ENCODE measurements at regions not wholly inside any gene's neighbourhood (a gene's known extent, or its start where the extent isn't known, plus 50 kb on each side); places are given as distances from the start of the nearest gene placed in this dataset.
"Not testable (repeated sequence)": the region's sequence is repeated elsewhere in the genome, so short reads cannot be mapped to it uniquely, and the experiment has no call there.

- not testable (repeated sequence) for DNase-seq (ENCODE audit: low read depth)
Observed at GRCh38 chr2:37758141-37758601, 86.7 kb upstream of the CDC42EP3 start.

- DNase-seq (ENCODE audit: low read depth), result not testable (repeated sequence)
Observed at GRCh38 chr2:37759989-37760388, 88.5 kb upstream of the CDC42EP3 start.

- no peak for DNase-seq (ENCODE audit: low read depth)
Observed at GRCh38 chr2:37760471-37760870, 89.0 kb upstream of the CDC42EP3 start.

GRCh38 chr2:37762281-37762680 is 90.8 kb upstream of the CDC42EP3 start:
- not testable (repeated sequence) for DNase-seq (ENCODE audit: low read depth)

- no peak for DNase-seq (ENCODE audit: low read depth)
Observed at GRCh38 chr2:37764739-37765138, 93.3 kb upstream of the CDC42EP3 start.

- no peak for DNase-seq (ENCODE audit: low read depth)
Observed at GRCh38 chr2:37766106-37766505, 94.7 kb upstream of the CDC42EP3 start.

GRCh38 chr2:37767046-37767445 is 95.6 kb upstream of the CDC42EP3 start:
- DNase-seq (ENCODE audit: low read depth), result no peak

GRCh38 chr2:37767959-37768925 is 96.8 kb upstream of the CDC42EP3 start:
- DNase-seq (ENCODE audit: low read depth), result no peak

- DNase-seq (ENCODE audit: low read depth), result no peak
Observed at GRCh38 chr2:37769551-37769950, 98.1 kb upstream of the CDC42EP3 start.

- DNase-seq (ENCODE audit: low read depth), result no peak
Observed at GRCh38 chr2:37770797-37771196, 99.4 kb upstream of the CDC42EP3 start.

- DNase-seq (ENCODE audit: low read depth), result no peak
Observed at GRCh38 chr2:37771600-37772088, 100.2 kb upstream of the CDC42EP3 start.

GRCh38 chr2:37773371-37774130 is 102.1 kb upstream of the CDC42EP3 start:
- DNase-seq (ENCODE audit: low read depth), result no peak

- DNase-seq (ENCODE audit: low read depth), result not testable (repeated sequence)
Observed at GRCh38 chr2:37774171-37774944, 102.9 kb upstream of the CDC42EP3 start.

- no peak for DNase-seq (ENCODE audit: low read depth)
Observed at GRCh38 chr2:37774976-37775907, 103.8 kb upstream of the CDC42EP3 start.

- DNase-seq (ENCODE audit: low read depth), result no peak
Observed at GRCh38 chr2:37775908-37776250, 104.4 kb upstream of the CDC42EP3 start.

GRCh38 chr2:37776487-37776886 is 105.0 kb upstream of the CDC42EP3 start:
- no peak for DNase-seq (ENCODE audit: low read depth)

- DNase-seq (ENCODE audit: low read depth), result no peak
Observed at GRCh38 chr2:37779139-37779538, 107.7 kb upstream of the CDC42EP3 start.

- no peak for DNase-seq (ENCODE audit: low read depth)
Observed at GRCh38 chr2:37779611-37780386, 108.4 kb upstream of the CDC42EP3 start.

GRCh38 chr2:37780387-37780676 is 108.9 kb upstream of the CDC42EP3 start:
- DNase-seq (ENCODE audit: low read depth), result no peak

- DNase-seq (ENCODE audit: low read depth), result no peak
Observed at GRCh38 chr2:37781028-37781427, 109.6 kb upstream of the CDC42EP3 start.
